PC-3 (cell line): ENCODE measurements at regions not wholly inside any gene's neighbourhood (a gene's known extent, or its start where the extent isn't known, plus 50 kb on each side); places are given as distances from the start of the nearest gene placed in this dataset.

Experiments used
- CTCF ChIP-seq: fragments of 300-600 bp; sonication (generic); conservative IDR thresholded peaks from 2 replicates; pipeline ENCODE4 v1.5.1; 2017; ENCODE audit warnings: antibody characterized with exemption, low read depth, mild to moderate bottlenecking, low read length
- EZH2 ChIP-seq: fragments of 300-600 bp; sonication (generic); IDR thresholded peaks from one replicate; pipeline ENCODE4 v1.6.1; 2017; ENCODE audit warnings: antibody characterized with exemption, mild to moderate bottlenecking, low read length; ENCODE audit not compliant: unreplicated experiment
- EZH2phosphoT487 ChIP-seq: fragments of 300-600 bp; sonication (generic); IDR thresholded peaks from 2 replicates; pipeline ENCODE4 v1.6.1; 2018; ENCODE audit warnings: mild to moderate bottlenecking, antibody characterized with exemption, low read length, borderline replicate concordance

- TF ChIP-seq EZH2, result no peak
- no peak for TF ChIP-seq EZH2phosphoT487
- TF ChIP-seq CTCF, result no peak
These were observed 262.7 kb downstream of the HS3ST1 start for GRCh38 chr4:11166034-11166433.
